ENCODE measurements at regions not wholly inside any gene's neighbourhood (a gene's known extent, or its start where the extent isn't known, plus 50 kb on each side); places are given as distances from the start of the nearest gene placed in this dataset.

DNA sequence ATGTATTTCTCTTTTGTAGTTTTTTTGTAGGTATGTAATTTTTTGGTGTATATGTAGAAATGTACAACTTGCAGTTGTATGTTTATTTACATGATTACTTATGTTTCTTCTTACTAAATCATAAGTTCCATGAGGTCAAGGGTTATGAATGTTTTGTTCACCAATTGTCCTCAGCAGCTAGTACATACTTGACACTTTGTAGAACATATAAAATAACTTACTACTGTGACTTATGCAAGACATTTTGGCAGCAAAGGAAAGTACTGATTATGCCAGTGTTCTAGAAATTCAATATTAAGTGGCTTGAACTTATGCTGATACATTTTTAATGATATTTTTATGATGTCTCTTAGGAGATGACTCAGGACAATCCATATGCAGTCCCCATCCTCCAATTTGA, 209.6 kb downstream of the DKK1 start:
- no peak overlapping the region for H3K4me3 ChIP-seq (ENCODE audit: low read depth, low read length)
- DNase-seq (ENCODE audit: low read depth) = no peak

DNA sequence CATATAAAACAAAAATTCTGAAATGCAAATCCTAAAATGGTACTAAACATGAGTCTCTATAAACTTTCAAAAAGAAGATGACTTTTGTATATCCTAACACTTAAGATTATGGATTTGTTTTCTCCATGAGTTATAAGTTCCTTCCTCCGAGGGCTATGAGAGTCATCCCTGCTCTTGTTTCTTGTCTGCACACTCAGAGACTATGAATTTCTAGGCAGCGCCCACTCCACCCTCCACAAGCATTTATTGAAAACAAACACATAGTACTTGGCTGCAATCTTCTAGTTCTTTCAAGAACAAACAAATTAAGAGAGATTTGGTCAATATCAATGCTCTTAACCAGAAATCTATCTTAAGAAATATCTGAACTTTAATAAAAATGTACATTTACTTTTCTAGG, 211.7 kb downstream of the DKK1 start:
- H3K4me3 ChIP-seq (ENCODE audit: low read depth, low read length) = no peak overlapping the region
- DNase-seq (ENCODE audit: low read depth) = no peak

DNA sequence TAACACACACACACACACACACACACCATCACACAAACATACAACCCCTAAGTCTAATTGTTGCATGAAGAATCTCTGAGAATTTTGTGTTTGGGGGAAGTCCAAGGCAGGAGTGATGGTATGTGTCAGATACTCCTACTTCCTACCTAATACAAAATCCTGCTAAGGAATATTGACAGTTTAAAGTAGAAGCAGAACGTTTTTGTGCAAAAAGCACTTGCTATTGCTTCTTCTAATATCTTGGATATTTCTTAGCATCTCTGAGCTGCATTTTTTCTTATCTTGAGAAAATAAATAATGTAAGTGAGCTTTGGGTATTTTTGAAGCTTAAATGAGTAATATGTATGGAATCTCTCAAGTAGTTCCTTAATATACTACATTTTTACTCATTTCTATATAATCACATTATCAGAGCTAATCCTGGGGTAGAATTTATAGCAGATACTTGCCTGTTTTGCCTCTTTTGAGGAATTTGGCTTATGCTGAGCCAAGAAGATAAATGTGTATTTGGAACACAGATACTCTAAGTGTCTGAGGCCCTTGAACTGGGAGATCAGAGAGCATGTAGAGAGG, 212.3 kb downstream of the DKK1 start:
- no peak for DNase-seq (ENCODE audit: low read depth)

DNA sequence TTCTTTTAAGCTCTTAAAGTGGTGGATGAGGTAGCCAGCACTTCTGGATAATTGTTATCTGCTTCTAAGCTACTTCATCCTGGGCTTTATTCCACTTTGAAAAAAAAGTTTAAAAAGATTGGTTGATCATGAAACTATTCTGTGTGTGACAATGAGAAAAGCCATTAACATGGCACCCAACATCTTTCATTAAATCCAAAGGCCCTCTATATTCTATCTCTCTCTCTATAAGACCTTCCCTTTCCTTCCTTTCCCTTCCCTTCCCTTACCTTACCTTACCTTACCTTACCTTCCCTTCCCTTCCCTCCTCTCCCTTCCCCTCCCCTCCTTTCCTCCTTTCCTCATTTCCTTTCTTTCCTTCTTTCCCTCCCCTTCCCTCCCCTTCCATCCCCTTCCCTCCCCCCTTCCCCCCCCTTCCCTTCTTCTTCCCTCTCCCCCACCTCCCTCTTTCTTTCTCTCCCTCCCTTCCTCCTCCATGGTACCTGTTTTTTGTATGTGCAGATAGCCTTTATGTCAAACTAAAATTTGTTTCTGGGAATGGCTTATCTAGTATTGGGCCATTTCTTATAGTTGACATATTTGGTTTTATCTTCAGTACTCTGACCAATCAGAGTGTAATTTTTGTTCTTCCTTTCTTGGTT, 218.7 kb downstream of the DKK1 start:
- no peak for DNase-seq (ENCODE audit: low read depth)
- no peak overlapping the region for H3K4me3 ChIP-seq (ENCODE audit: low read depth, low read length)

More for the DNA sequence above, 212.3 kb downstream of the DKK1 start:
- no peak overlapping the region for H3K4me3 ChIP-seq (ENCODE audit: low read depth, low read length)

DNA sequence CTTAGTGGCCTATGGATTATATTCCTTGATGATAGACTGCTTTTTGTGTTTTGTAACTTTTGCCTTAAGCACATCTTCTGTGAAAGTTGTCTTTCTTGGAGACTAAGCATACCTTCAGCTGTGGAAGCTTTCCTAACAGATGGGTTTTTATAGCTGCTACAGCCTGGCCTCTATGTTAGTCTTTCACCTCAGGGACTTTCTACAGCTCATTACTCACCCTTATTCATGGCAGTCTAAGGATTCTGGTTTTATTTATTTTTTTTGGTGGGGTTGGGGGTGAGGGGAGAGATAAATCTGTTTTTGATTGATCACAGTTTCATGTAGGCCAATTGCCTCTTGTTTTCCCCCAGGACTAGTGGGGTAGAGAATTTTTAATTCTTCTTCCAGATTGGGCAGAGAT, 219.9 kb downstream of the DKK1 start:
- DNase-seq (ENCODE audit: low read depth) = no peak
- H3K4me3 ChIP-seq (ENCODE audit: low read depth, low read length) = no peak overlapping the region

DNA sequence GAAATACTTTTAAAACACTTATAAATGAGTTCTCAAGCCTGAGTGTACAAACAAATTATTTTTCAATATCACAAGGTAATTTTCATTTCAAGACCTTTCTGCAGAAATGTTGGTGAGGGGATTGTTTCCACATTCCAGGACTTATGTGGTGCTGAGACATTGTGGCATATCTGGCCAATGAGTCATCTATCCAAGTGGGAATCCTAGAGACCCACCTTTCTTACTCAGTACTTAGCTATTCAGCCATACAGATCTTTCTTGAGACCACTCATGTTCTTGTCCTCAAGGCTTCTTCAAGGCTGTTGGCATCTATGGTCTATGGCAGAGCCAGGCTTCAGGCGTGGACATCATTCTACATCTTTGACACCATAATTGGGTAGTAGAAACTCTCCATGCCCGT, 225.4 kb downstream of the DKK1 start:
- no peak overlapping the region for H3K4me3 ChIP-seq (ENCODE audit: low read depth, low read length)
- no peak for DNase-seq (ENCODE audit: low read depth)

DNA sequence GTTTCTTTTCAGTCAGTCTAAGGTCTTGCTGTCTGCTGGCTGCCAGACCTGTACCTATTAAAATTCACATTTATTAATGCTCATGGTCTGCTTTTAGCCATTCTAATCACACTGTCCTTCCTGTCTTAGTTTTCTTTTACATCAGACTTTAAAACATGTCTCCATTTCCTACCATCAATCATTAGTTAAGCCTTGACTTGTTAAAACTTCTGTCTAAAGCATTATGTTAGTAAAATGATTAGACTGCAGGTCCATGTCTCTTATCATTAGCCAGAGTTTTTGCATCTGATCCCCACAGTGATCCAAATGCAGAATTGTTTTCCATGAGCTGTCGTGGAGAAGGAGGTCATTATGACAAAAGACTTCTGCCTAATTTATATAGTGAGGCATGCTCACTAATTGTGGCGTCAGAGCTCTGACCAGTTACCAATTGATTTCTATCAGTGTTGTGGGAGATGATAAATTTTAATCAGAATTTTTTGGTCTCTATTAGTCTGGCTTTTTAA, 226.5 kb downstream of the DKK1 start:
- H3K4me3 ChIP-seq (ENCODE audit: low read depth, low read length) = no peak overlapping the region
- DNase-seq (ENCODE audit: low read depth) = no peak

DNA sequence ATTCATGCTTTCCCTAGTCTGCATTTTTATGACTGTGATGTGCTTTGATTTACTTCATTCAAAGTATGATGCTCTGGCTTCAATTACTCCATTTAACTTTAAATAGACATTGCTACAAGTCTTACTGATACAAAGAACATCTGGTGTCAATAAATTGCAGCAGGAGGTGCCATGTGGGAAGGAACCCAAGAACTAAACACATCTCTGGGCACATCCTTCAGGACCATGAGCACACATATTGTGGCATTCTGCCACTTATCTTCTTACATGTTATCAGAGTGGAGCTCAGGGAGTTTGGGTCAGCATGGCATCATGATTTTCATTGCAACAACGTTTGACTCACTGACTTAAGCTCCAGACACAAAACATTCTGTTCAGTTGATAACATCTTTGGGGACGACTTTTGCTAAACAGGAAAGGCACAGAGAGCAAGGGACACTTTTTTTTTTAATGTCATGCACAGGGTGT, 227.0 kb downstream of the DKK1 start:
- no peak overlapping the region for H3K4me3 ChIP-seq (ENCODE audit: low read depth, low read length)
- DNase-seq (ENCODE audit: low read depth) = peak; percentile 44

DNA sequence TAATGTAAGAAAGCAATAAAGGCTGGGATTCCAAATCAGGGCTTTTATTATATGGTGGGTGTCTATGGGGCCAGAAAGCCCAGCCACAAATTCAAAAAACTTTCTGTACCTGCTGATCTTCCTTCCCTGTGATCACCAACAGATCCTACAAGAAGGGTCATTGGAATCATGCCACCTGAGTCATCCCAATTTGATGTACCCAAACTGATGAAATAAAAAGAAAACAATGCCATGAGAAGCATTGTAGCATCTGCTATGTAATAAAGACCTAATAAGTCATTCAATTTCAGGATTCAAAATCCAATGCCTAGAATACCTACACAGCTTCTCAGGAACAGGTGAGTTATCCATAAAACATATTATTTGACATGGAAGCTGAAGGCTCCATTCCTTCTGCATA, 228.8 kb downstream of the DKK1 start:
- no peak for DNase-seq (ENCODE audit: low read depth)
- no peak overlapping the region for H3K4me3 ChIP-seq (ENCODE audit: low read depth, low read length)

DNA sequence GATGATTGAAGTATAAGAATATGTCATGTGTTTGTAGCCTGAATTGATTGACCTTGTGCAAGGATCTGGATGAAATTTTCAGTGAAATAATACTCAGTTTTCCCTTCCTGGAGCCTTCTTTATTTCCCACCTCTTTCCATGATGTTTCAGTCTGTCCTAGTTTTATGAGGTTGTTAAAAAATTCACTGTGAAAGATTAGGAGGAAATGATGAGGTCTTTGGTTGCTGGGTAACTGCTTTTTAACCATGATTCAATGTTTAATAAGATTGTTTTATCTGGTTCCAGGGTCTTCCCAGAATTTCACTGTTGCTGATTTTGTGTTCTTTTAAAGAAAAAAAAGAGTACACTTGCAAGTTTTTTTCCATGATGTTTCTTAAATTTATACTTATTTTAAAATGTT, 221.5 kb downstream of the MBL2 start:
- H3K4me3 ChIP-seq (ENCODE audit: low read depth, low read length) = no peak overlapping the region
- DNase-seq (ENCODE audit: low read depth) = no peak

DNA sequence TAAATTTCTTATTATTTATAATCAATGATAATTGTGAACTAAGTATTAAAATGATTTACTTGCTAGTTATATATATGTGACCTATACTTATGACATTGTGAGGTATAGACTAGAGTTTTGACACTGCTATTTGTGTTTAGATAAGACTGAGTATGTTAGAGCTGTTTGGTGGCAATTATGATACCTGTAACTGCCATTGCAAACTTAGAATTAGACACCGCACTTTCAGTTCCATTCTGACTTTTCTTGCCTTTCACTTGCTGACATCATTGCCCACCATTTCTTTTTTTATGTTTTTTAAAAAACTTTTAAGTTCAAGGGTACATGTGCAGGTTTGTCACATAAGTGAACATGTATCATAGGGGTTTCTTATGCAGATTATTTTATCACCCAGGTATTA, 214.5 kb downstream of the MBL2 start:
- no peak overlapping the region for H3K4me3 ChIP-seq (ENCODE audit: low read depth, low read length)
- DNase-seq (ENCODE audit: low read depth) = no peak

DNA sequence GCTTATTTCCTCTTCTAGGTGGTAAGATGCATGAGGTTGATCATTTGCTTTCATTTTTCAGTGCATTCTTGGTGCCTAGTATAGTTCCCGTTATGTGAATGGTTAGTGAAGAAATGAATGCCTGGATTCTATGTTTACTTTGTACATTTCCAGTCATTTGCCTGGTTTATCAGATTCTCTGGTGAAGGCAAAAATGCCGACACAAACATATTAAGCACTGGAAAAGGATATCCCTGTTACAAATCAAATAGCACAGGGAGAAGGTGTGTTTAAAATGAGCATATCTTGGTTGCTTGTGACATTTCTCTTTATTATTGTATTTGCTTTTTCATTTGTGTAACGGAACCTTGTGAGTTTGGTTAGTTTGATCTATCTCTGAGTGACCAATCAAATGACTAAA, 211.3 kb downstream of the MBL2 start:
- no peak for DNase-seq (ENCODE audit: low read depth)
- H3K4me3 ChIP-seq (ENCODE audit: low read depth, low read length) = no peak overlapping the region

DNA sequence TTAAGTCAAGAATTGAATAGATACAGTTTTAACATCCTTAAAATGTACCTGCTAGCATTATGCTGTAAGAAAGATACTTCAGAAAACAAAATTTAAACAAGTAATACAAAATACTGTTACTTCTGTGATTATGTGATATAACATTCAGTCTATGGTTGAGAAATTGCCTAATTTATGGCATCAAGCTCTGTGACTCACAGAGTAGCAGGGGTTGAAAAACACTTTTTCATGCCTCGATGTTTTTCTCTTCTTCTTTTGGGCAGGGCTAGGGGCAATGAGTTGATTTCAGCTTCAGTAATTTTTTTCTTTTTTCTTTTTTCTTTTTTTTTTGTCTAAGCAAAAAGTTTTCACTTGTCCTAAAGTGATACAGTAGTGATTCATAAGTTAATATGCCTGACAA, 209.2 kb downstream of the MBL2 start:
- DNase-seq (ENCODE audit: low read depth) = no peak
- no peak overlapping the region for H3K4me3 ChIP-seq (ENCODE audit: low read depth, low read length)

DNA sequence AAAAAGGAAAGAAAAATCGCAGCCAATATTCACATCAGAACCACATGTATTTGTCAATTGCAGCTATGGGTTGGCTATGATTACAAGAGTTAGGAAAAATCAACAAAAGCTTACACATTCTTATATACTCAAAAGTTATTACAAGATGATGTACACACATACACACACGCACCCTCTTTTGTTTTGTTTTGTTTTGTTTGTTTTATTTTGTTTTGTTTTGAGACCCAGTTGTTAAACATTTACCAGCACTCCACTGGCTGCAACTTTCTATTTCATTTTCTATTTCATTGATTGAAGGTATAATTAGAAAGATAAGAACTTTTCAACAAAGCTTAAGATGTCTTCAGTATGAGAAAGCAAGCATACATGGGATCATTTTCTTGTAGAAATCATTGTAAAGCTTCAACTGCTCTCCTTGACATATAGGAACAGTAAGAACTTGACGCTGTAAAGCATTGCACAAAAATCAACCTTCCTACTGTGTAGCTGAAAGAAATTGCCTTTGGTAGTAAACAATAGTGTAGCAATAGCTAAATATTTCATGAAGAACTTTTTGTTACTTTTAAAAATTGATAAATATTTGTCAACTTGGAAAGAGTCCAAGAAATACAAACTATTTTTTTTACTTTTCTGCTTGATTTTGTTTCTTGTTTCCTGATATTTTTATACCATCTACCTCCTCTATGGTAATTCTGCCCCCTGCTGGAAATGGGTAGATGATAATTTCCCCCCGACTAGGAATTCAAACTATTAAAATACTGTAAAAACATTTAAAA, 205.9 kb downstream of the MBL2 start:
- DNase-seq (ENCODE audit: low read depth) = peak; percentile 9
- no peak overlapping the region for H3K4me3 ChIP-seq (ENCODE audit: low read depth, low read length)

DNA sequence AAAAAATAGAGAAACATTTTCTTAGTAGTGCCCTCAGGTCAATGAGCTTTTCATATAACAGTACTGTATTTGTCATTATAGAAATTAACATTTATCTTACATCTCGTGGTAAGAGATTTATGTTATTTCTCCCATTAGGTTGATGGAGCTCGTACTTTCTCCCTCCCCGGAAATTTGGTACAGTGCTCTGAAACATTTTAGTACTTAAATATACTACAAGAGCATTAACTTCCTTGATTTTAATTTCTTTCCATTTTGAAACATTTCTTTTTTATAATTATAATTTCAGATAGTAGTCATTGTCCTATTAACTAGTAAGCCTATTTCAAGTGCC, 205.4 kb downstream of the MBL2 start:
- no peak for DNase-seq (ENCODE audit: low read depth)
- H3K4me3 ChIP-seq (ENCODE audit: low read depth, low read length) = no peak overlapping the region

DNA sequence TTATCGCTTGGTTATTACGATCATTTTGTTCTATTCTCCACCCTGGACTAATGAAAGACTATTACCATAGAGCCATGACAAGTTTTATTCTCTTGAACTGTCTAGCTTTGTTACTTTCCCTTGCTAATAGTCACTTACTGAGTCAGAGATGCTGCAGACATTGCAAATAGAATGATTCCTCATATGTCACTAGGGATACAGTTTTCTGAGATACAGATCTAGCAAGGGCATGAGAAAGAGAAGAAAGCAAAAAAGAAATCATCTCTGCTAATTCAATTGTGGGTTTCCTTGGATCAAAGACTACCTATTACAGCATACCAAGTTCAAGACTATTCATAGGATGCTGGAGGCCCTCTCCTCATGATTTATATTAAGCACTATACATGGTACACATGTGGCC, 204.3 kb downstream of the MBL2 start:
- H3K4me3 ChIP-seq (ENCODE audit: low read depth, low read length) = no peak overlapping the region
- DNase-seq (ENCODE audit: low read depth) = no peak

DNA sequence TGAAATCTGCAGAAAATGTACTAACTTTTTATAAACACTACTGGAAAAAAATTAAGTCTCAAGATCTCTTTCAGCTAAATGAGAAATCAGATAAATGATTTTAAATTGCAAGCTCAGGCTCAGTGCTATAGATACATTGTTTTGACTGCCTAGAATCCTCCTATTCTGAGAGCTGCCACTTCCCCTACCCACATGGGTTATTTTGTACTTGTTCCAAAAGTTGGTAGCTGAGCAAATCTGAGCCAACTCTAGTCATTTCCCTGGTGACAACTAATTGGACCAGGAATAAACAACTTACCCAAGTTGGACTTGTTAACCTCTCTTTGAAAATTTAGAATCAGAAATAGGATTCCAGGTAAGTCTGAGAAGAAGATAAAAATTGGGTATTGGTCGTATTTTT, 202.1 kb downstream of the MBL2 start:
- no peak overlapping the region for H3K4me3 ChIP-seq (ENCODE audit: low read depth, low read length)
- no peak for DNase-seq (ENCODE audit: low read depth)

DNA sequence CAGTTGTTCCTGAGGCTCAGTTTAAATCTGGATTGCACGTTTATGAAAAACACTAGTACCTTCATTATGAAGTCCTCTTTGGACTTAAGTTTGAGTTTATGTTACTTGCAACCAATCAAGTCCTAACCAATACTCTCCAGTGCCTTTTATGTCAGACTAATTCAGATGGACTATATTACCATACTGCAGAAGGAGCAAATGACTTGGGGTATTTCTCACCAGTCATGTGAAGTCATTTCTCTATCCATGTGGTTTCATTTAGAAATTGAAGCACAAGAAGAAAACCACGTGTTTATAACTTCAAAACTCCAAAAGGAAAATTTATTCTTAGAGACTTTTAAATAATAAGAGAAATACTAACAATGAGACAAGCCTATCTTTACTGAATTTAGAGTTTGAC, 201.6 kb downstream of the MBL2 start:
- no peak for DNase-seq (ENCODE audit: low read depth)
- H3K4me3 ChIP-seq (ENCODE audit: low read depth, low read length) = no peak overlapping the region

DNA sequence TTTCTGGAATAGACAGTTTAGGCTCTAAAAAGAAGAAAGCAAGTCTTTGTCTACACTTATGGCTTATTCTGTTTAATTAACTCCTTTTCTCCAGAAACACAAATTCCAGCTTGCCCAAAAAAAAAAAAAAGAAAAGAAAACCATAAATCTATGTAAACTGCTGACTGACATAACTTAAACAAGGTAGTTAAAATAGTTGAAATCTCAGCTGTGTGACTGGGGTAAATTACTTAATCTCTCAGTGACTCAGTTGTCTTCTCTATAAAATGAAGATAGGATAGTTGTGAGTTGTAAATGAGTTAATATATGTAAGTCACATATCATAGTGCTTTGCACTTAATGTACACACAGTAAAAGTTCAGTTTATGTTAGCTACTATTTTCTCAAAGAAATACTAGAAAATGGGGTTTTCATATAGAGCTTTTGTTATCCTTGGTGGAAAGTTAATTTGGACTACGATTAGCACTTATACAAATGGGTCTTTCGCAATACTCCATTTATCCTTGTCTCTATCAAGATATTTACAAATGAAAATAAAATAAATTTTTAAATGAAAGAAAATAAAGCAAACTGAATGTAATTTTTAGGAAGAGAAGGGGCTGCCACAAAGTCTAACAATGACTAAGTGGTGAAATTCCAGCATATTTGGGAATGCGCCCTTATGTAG, 200.9 kb downstream of the MBL2 start:
- H3K4me3 ChIP-seq (ENCODE audit: low read depth, low read length) = no peak overlapping the region
- no peak for DNase-seq (ENCODE audit: low read depth)

DNA sequence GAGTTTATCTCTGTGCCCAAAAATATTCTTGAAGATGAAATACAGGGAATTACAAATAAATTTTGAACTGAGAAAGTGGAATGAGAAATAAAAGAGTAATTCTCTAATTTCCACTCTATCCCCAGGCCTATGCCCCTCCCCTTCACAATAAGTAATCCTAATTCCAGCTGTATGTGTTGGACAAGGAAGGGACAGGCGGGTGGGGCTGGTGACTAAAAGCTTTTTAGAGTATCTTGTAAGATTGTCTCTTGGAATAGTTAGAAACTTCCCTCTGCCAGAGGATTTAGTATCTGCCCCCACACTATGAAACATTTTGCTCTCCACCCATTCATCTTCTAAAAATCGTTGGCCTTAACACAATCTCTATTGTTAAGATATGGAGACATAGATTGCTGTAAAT, 199.2 kb downstream of the MBL2 start:
- no peak overlapping the region for H3K4me3 ChIP-seq (ENCODE audit: low read depth, low read length)

More for the DNA sequence above, 199.2 kb downstream of the MBL2 start:
- DNase-seq (ENCODE audit: low read depth) = no peak

Measured in skeletal muscle cell (primary cell).